HCT116 (cell line): ENCODE measurements at regions not wholly inside any gene's neighbourhood (a gene's known extent, or its start where the extent isn't known, plus 50 kb on each side); places are given as distances from the start of the nearest gene placed in this dataset.

Experiments used
- ATAC-seq: fragments of 200-7000 bp; cut with Tn5 transposase; 2 replicates; pipeline ENCODE4 v1.9.1; 2020; ENCODE audit warnings: mild to moderate bottlenecking, moderate library complexity
- BruUV-seq: library from RNA; stranded (reverse); fragments of 400-500 nt; replicated peaks from 2 replicates; lab custom pipeline; 2021; lab: Mats Ljungman, UMichigan
- CTCF ChIA-PET: fragments of 300-600 bp; sonication (Branson Sonifier 250); formaldehyde crosslinking; loops from one replicate; lab custom pipeline; 2021; ENCODE audit warnings: antibody characterized with exemption; lab: Charles Lee
- POLR2A ChIA-PET: fragments of 300-600, 350-600 bp; sonication (Branson Sonifier 250); formaldehyde crosslinking; loops from one replicate; lab custom pipeline; 2021; ENCODE audit warnings: antibody characterized with exemption; lab: Charles Lee
- RAD21 ChIA-PET, 2 experiments: fragments of 300-600 bp; sonication (Branson Sonifier 250); formaldehyde crosslinking; loops; one replicate each; lab custom pipeline; 2023; ENCODE audit warnings: low total read pairs in 2 of 2; ENCODE audit not compliant: uncharacterized antibody in 2 of 2, unreplicated experiment in 2 of 2, low non-redundant PET in 1 of 2; lab: Charles Lee
- DNase-seq: peaks from one replicate; pipeline ENCODE4 v3.0.0-alpha.2; 2010; ENCODE audit warnings: low read depth, low spot score
- H2AFZ ChIP-seq: fragments of 200-600 bp; shearing (Covaris generic), sonication (generic); 2 replicates; pipeline ENCODE4 v1.6.1; 2017; ENCODE audit warnings: low read depth, mixed run types, mixed read lengths, antibody characterized with exemption, low read length; ENCODE audit not compliant: poor library complexity, severe bottlenecking
- H3K27ac ChIP-seq: 2 replicates; pipeline ENCODE4 v1.5.1; 2012; ENCODE audit warnings: low read depth, low read length
- H3K27me3 ChIP-seq: fragments of 200-600 bp; sonication (generic); 2 replicates; pipeline ENCODE4 v1.6.1; 2016; ENCODE audit warnings: mixed run types, low read length, mixed read lengths; ENCODE audit not compliant: insufficient read depth
- H3K36me3 ChIP-seq, 2 experiments: fragments of 200-500 bp in 1 of 2; fragments of 200-600 bp in 1 of 2; sonication (Bioruptor generic) in 1 of 2; sonication (generic) in 1 of 2; 2 replicates each; pipeline versions ENCODE4 v1.5.1 to v1.6.1; 2014 to 2016; ENCODE audit warnings: low read length in 2 of 2, inconsistent platforms in 1 of 2, mixed read lengths in 1 of 2, mixed run types in 1 of 2; ENCODE audit not compliant: insufficient read depth in 2 of 2, control insufficient read depth in 1 of 2
- H3K4me1 ChIP-seq, 2 experiments: fragments of 200-600 bp in 1 of 2; sonication (generic) in 1 of 2; 2 replicates each; pipeline versions ENCODE4 v1.5.1 to v1.6.1; 2012 to 2017; ENCODE audit warnings: low read length in 2 of 2, inconsistent platforms in 1 of 2, mild to moderate bottlenecking in 1 of 2, mixed read lengths in 1 of 2, mixed run types in 1 of 2, moderate library complexity in 1 of 2; ENCODE audit not compliant: insufficient read depth in 2 of 2, control insufficient read depth in 1 of 2
- H3K4me2 ChIP-seq: fragments of 200-600 bp; sonication (generic); 2 replicates; pipeline ENCODE4 v1.6.1; 2017; ENCODE audit warnings: mixed run types, low read length, mixed read lengths
- H3K4me3 ChIP-seq, 2 experiments: fragments of 200-600 bp in 1 of 2; sonication (generic) in 1 of 2; replicated peaks in 1 of 2; 2 replicates each; pipeline ENCODE4 v1.5.1; 2011 to 2016; ENCODE audit warnings: low read length in 2 of 2, control low read depth in 1 of 2, low read depth in 1 of 2, mild to moderate bottlenecking in 1 of 2, mixed read lengths in 1 of 2, mixed run types in 1 of 2
- H3K79me2 ChIP-seq: fragments of 200-600 bp; sonication (generic); 2 replicates; pipeline ENCODE4 v1.6.1; 2017; ENCODE audit warnings: mild to moderate bottlenecking, mixed run types, low read length, moderate library complexity, mixed read lengths; ENCODE audit not compliant: insufficient read depth
- H3K9ac ChIP-seq: fragments of 200-600 bp; sonication (generic); 2 replicates; pipeline ENCODE4 v1.6.1; 2016; ENCODE audit warnings: low read length, mixed read lengths
- H3K9me2 ChIP-seq: fragments of 200-600 bp; sonication (generic), shearing (Covaris generic); 2 replicates; pipeline ENCODE4 v1.6.1; 2017; ENCODE audit warnings: mixed run types, mild to moderate bottlenecking, moderate library complexity; ENCODE audit not compliant: insufficient read depth
- H3K9me3 ChIP-seq, 2 experiments: fragments of 200-500 bp in 1 of 2; fragments of 200-600 bp in 1 of 2; sonication (Bioruptor generic) in 1 of 2; sonication (generic) in 1 of 2; 2 replicates each; pipeline ENCODE4 v1.6.1; 2014 to 2017; ENCODE audit warnings: low read length in 2 of 2, mixed read lengths in 2 of 2, inconsistent platforms in 1 of 2, low read depth in 1 of 2, mild to moderate bottlenecking in 1 of 2, mixed run types in 1 of 2, moderate library complexity in 1 of 2; ENCODE audit not compliant: control insufficient read depth in 1 of 2, insufficient read depth in 1 of 2
- H4K20me1 ChIP-seq: fragments of 200-600 bp; sonication (generic), shearing (Covaris generic); 2 replicates; pipeline ENCODE4 v1.6.1; 2017; ENCODE audit warnings: mixed run types, mild to moderate bottlenecking, moderate library complexity; ENCODE audit not compliant: insufficient read depth
- CEBPB ChIP-seq: IDR thresholded peaks from 2 replicates; pipeline ENCODE4 v1.6.1; 2012; ENCODE audit warnings: low read depth
- FOSL1 ChIP-seq: IDR thresholded peaks from 2 replicates; pipeline ENCODE4 v1.6.1; 2012; ENCODE audit warnings: low read depth
- SRF ChIP-seq: IDR thresholded peaks from 2 replicates; pipeline ENCODE4 v1.6.1; 2012; ENCODE audit warnings: low read depth
- ZFX ChIP-seq: fragments of 450-650 bp; IDR thresholded peaks from 2 replicates; pipeline ENCODE4 v1.6.1; 2017
- intact Hi-C: fragments of 100-400 bp; cut with micrococcal nuclease; formaldehyde crosslinking; loops from 2 replicates; pipeline ENCODE4 v1.10.0; 2022
- TF ChIP-seq, protein P1 (sequence below), 3 experiments: fragments of 200-600 bp in 1 of 3; sonication (generic) in 1 of 3; IDR thresholded peaks in 2 of 3; conservative IDR thresholded peaks in 1 of 3; 2 replicates each; pipeline ENCODE4 v1.5.1; 2012 to 2017; ENCODE audit warnings: low read depth in 2 of 3, low read length in 2 of 3, antibody characterized with exemption in 1 of 3, borderline replicate concordance in 1 of 3, control low read depth in 1 of 3, mild to moderate bottlenecking in 1 of 3, mixed read lengths in 1 of 3, mixed run types in 1 of 3, moderate library complexity in 1 of 3; ENCODE audit not compliant: insufficient read depth in 1 of 3
- TF ChIP-seq, protein P2 (sequence below): IDR thresholded peaks from 2 replicates; pipeline ENCODE4 v1.6.1; 2012; ENCODE audit warnings: low read depth
- TF ChIP-seq, protein P3 (sequence below): IDR thresholded peaks from 2 replicates; pipeline ENCODE4 v1.6.1; 2012

DNA sequence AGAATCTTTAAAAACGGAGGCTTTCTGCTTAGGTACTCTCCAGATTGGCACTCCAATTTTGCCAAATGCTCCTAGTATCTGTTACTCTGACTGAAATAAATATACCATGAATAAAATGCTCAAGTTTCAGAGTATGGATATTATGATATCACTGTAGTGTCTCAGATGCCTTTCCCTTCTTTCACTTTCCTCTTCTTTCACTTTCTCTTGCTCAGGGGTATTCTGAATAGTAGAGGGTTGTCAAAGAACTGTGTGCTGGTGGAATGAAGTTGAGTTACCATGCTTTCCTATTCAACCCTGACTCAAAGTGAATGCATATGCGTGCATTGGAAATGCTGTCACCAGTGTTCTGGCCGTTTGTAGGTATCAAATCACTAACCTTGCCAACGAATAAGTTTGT lies 1015.2 kb upstream of the FANCL start:
- Histone ChIP-seq H3K36me3 (no peaks in the 10 kb centered on the region), H4K20me1 (no peaks in the 10 kb centered on the region), H3K9ac (no peak overlapping the region), H3K79me2 (no peaks in the 10 kb centered on the region), H3K27me3 (no peaks in the 10 kb centered on the region), H3K4me2 (no peak overlapping the region), H3K9me3 (no peaks in the 10 kb centered on the region; a peak in 2 of 4 replicates), H3K9me2 (no peaks in the 10 kb centered on the region), H2AFZ (no peak overlapping the region), H3K4me3 (no peak overlapping the region), H3K4me1 (no peaks in the 10 kb centered on the region), H3K27ac (no peak overlapping the region)
- ChIA-PET RAD21 (no interaction called here), POLR2A (no interaction called here), CTCF (no interaction called here)
- intact Hi-C loops = no loop called here
- no peak for ATAC-seq
- TF ChIP-seq CEBPB = no peak
- TF ChIP-seq SRF = no peak
- TF ChIP-seq, protein P1, sequence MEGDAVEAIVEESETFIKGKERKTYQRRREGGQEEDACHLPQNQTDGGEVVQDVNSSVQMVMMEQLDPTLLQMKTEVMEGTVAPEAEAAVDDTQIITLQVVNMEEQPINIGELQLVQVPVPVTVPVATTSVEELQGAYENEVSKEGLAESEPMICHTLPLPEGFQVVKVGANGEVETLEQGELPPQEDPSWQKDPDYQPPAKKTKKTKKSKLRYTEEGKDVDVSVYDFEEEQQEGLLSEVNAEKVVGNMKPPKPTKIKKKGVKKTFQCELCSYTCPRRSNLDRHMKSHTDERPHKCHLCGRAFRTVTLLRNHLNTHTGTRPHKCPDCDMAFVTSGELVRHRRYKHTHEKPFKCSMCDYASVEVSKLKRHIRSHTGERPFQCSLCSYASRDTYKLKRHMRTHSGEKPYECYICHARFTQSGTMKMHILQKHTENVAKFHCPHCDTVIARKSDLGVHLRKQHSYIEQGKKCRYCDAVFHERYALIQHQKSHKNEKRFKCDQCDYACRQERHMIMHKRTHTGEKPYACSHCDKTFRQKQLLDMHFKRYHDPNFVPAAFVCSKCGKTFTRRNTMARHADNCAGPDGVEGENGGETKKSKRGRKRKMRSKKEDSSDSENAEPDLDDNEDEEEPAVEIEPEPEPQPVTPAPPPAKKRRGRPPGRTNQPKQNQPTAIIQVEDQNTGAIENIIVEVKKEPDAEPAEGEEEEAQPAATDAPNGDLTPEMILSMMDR (IDR thresholded peaks at IDR 0.05 in 2 of 3, conservative IDR thresholded peaks at IDR 0.05 in 1 of 3; ENCODE audit: borderline replicate concordance in 1 of 3, insufficient read depth in 1 of 3, low read depth in 2 of 3, low read length in 2 of 3) = no peak
- TF ChIP-seq, protein P2, sequence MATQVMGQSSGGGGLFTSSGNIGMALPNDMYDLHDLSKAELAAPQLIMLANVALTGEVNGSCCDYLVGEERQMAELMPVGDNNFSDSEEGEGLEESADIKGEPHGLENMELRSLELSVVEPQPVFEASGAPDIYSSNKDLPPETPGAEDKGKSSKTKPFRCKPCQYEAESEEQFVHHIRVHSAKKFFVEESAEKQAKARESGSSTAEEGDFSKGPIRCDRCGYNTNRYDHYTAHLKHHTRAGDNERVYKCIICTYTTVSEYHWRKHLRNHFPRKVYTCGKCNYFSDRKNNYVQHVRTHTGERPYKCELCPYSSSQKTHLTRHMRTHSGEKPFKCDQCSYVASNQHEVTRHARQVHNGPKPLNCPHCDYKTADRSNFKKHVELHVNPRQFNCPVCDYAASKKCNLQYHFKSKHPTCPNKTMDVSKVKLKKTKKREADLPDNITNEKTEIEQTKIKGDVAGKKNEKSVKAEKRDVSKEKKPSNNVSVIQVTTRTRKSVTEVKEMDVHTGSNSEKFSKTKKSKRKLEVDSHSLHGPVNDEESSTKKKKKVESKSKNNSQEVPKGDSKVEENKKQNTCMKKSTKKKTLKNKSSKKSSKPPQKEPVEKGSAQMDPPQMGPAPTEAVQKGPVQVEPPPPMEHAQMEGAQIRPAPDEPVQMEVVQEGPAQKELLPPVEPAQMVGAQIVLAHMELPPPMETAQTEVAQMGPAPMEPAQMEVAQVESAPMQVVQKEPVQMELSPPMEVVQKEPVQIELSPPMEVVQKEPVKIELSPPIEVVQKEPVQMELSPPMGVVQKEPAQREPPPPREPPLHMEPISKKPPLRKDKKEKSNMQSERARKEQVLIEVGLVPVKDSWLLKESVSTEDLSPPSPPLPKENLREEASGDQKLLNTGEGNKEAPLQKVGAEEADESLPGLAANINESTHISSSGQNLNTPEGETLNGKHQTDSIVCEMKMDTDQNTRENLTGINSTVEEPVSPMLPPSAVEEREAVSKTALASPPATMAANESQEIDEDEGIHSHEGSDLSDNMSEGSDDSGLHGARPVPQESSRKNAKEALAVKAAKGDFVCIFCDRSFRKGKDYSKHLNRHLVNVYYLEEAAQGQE = no peak
- TF ChIP-seq FOSL1 = no peak
- TF ChIP-seq ZFX = no peak
- TF ChIP-seq, protein P3, sequence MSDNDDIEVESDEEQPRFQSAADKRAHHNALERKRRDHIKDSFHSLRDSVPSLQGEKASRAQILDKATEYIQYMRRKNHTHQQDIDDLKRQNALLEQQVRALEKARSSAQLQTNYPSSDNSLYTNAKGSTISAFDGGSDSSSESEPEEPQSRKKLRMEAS = no peak
- DNase-seq = no peak
- no TSS peak for BruUV-seq
